H4 (cell line): ENCODE measurements at regions not wholly inside any gene's neighbourhood (a gene's known extent, or its start where the extent isn't known, plus 50 kb on each side); places are given as distances from the start of the nearest gene placed in this dataset.
"Not testable (repeated sequence)": the region's sequence is repeated elsewhere in the genome, so short reads cannot be mapped to it uniquely, and the experiment has no call there.

Source experiments
- DNase-seq: peaks from one replicate; pipeline ENCODE4 v3.0.0-alpha.2; 2015; ENCODE audit warnings: low spot score

DNA sequence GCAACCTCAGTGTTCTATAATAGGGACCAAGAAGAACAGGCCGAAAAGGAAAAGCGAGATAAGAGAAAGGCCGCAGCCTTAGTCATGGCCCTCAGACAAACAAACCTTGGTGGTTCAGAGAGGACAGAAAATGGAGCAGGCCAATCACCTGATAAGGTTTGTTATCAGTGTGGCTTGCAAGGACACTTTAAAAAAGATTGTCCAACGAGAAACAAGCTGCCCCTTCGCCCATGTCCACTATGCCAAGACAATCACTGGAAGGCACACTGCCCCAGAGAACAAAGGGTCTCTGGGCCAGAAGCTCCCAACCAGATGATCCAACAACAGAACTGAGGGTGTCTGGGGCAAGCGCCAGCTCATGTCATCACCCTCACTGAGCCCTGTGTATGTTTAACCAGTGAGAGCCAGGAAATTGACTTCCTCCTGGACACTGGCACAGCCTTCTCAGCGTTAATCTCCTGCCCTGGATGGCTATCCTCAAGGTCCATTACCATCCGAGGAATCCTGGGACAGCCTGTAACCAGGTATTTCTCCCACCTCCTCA, 334.8 kb upstream of the SLITRK5 start:
- DNase-seq = not testable (repeated sequence)

DNA sequence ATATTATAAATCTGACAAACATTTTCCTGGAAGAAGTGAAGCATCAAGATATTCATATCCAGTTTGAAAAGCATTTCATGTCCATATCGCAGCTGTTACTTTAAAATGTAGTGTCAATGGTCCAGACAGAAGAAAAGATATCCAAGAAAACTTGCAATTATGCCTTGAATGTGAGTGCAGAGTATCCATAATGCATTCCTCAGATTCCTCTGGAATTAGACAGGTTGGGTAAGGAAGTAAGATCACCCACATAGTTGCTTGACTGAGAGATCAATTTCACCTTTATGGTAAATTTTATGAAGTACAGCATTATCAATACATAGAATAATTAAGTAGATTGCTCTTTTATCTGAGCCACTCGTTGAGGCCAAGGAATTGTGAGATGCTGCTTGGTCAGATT, 327.0 kb upstream of the SLITRK5 start:
- DNase-seq = no peak

DNA sequence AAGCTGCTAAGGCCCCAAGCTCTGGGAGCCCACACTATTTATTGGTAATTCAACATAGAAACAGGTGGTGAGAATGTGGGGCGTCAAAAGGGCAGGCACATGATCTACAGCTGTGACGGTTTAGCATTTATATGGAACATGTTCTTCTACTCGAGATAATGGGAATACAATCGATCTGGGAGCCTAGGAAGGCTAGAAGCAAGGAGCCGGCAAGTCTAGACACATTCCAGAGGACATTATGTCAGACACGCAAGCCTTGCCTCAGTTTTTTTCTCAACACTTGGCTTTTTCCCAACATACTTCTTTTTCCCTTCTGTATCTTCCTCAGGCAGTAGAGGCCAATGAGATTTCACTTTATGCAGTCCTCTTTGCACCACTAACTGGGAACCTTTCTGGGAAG, 315.7 kb upstream of the SLITRK5 start:
- DNase-seq = no peak

DNA sequence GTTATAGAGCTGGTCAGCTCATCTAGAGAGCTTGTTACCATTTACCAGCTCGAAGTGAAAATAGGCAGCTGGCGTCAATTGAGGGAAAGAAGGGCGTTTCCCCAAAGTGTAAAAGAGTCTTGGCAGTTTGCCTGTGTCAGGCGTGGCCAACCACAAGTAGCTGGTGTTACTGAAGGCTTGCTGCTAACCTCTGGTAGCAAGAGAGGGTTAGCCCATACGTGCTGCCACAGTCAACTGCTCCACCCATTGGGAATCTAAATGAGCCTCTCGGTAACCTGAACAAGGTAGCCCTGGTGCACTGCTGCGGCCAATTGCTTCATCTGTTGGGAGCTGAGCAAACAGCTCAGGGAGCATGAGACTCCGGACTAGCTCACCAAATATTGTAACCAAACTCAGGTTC, 314.9 kb upstream of the SLITRK5 start:
- DNase-seq = peak; percentile 9

DNA sequence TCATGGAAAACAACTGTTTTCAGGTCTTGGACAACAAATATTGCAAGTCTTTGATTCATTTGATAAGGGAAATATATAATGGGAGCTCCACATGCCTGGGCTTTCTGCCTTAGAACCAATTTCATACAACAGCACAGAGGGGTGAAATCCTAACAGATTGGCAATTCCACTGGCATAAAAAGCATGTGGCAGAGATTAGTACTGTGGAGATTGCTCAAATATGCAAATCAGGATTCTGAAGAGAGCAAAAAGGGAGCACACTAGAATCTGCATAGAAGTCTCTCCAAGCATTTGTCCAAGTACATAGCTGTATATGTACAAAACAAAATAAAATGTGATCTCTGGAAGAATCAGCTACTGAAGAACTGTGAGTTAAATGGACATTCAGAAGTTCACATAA, 312.9 kb upstream of the SLITRK5 start:
- no peak for DNase-seq

DNA sequence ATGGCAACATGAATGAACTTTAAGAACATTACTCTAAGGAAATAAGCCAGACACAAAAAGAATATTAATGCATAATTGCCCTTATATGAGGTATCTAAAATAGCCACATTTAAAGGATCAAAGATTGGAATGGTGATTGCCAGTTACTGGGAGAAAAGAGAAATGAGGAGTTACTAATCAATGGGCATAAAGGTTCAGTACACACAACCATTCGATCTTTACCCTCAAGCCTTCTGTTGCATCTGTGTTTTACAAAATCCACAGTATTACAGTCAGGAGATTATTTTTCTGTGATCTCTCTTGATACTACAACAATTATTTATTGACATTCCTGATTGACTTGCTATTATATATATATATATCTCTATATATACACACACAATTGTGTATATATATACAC, 310.0 kb upstream of the SLITRK5 start:
- no peak for DNase-seq

DNA sequence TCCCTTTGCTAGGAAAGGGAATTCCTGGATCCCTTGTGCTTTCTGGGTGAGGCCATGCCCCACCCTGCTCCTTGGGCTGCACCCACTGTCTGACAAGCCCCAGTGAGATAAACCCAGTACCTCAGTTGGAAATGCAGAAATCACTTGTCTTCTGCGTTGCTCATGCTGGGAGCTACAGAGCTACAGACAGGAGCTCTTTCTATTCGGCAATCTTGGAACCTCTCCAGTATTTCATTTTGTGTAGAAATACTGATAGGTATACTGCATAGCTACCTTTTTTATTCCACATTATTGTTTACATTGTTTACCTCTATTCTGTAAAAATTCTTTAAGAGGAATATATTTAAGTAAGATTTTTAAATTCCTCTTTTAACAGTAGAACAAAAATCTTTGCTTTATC, 302.5 kb upstream of the SLITRK5 start:
- DNase-seq = no peak

DNA sequence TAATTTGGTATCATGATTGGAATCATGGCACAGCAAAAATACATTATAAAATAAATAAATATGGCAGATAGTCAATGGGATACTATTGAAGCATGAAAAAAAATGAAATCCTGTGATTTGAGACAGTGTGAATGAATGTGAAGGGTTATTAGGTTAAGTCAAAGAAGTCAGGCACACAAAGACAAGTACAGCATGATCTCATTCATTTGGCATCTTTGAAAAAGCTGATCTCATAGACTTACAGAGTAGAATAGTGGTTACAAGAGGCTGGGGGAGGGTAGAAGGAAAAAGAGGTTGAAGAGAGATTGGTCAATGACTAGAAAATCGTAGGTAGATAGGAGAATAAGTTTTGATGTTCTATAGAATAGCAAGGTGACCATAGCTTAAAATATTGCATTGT, 295.1 kb upstream of the SLITRK5 start:
- no peak for DNase-seq

DNA sequence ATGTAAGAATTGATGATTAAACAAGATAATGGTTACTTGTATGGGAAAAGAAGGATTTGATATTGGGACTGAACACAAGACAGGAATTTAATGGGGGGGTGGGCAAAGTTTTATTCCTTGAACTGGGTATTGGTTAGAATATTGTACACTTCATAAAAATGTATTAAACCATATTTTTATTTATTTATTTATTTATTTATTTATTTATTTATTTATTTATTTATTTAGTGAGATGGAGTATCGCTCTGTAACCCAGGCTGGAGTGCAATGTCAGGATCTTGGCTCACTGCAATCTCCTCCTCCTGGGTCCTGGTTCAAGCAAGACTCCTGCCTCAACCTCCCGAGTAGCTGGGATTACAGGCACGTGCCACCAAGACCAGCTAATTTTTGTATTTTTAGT, 287.1 kb upstream of the SLITRK5 start:
- DNase-seq = no peak

DNA sequence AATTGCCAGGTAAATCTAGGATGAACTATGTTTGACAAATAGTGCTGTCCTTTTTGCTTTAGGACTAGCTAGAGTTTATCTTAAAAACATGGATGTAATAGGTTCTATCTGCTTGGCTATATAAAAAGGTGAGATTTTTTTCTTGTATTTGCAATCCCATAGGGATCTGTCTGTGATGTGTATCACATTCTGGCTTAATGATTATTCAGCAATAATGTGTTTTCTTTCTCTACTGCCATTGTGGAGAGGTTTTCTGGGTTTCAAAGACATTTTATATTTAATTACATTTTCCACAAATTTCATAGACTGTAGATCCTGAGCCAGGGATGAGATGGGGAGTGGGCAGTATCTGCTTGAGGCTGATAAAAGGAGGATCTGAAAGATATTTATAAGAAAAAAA, 277.8 kb upstream of the SLITRK5 start:
- no peak for DNase-seq

DNA sequence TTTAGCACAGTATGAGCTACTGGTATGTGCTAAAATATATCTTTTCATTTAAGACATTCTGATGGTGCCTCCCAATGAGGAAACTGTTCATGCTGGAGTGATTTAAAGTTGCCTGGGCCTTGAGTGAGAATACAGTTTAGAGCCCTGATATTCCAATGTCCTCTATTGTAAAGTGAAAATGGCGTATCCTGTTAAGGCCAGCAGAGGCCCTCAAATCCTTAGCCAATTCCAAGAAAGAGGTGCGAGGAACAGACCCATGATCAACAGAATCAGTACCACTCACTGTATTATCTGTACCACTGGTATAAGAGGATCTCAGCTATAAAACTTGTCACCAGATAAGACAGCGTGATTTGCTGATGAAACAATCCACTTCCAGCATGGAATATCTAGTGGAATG, 273.1 kb upstream of the SLITRK5 start:
- no peak for DNase-seq

DNA sequence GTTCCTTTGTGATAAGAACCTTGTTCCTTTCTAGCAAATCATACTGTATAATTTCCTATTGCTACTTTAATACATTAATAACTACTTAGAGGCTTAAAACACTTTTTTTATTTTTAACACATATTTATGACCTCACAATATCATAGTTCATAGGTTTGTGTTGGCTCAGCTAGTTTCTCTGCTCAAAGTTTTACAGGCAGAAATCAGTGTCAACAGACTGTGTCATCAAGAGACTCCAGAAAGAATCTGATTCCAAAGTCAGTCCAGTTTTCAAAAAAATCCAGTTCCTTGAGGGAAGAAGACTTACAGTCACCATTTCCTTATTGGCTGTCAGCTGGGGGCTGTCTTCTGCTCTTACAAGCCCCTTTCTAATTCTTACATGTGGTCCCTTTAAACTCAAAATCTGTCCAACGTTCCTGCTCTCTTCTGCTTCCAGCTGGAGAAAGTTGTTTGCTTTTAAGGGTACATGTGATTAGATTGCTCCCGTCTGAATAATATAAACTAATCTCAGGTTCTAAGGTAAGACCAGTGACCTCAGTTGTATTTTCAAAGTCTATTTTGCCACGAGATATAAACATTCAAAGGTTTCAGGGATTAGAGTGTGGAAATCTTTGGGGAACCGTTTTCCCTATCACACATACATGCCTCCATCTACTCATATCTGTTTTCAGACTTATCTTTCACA, 267.3 kb upstream of the SLITRK5 start:
- DNase-seq = no peak

DNA sequence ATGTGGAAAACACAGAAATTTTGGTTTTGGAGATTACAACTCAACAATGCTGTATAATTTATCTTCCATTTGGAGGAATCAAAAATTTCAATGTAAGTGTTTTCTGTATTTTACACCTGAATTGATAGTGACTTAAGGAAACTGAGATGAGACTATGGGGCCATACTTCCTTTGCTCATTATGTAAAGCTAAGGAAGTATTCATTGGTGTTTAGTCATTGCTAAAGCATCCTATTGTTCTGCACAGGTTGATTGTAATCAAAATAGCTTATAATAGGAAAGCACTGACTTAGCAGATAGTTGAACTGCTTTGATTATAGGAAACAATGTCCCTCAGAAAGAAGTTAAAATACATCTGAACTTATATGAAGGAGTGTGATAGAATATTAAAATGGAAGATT, 244.4 kb upstream of the SLITRK5 start:
- no peak for DNase-seq

DNA sequence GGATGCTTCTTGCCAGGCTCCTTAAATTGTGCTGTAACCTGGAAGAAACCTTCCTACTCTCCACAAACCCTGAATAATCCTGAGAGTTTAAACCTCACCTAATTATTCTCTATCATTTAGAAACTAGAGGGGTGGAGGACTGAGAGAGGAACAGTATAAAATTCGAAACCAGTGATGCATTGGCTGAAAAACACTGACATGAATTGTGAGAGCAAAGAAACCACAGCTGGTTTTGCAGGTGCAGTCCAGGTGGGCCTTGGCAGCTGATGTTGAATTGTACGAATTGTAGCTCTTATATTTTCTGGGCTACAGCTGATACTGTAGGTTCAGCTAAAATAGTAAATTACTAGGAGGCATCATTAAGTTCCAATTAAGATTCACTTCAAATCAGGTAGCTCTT, 227.0 kb upstream of the SLITRK5 start:
- DNase-seq = no peak

DNA sequence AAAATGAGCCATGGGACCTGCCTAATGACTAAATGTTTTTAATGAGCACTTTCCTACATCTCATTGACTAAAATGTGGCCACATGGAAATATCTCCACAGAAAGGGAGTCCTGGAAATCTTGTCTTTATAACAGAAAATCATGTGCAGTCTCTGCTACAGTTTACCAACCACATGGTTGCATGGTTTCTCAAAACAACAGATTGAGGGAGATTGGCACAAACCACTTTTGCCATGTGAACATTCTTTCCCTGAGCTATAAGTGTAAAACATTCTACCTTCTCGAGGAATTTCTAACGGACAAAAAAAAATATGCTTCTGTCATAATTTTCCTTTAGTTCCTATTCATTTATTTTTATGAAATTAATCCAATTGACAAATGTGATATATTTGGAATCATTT, 218.9 kb upstream of the SLITRK5 start:
- DNase-seq = no peak

DNA sequence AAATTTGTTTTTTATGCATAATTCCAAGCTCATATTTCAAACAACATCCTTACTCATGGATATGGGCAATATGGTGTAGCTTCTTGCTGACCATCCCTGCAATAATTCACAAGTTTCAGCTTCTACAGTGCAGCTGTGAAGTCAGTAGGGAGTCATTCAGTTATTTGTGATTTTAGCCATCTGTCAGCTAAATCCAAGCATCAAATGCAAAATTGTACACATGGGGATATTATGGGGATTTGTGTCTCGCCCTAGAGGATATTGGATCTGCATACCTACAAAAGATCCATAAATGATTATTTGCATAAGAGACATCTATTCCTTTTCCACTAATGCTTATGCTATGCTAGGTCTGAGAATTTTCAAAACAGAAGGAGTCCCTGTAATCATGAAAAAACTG, 217.9 kb upstream of the SLITRK5 start:
- DNase-seq = no peak

DNA sequence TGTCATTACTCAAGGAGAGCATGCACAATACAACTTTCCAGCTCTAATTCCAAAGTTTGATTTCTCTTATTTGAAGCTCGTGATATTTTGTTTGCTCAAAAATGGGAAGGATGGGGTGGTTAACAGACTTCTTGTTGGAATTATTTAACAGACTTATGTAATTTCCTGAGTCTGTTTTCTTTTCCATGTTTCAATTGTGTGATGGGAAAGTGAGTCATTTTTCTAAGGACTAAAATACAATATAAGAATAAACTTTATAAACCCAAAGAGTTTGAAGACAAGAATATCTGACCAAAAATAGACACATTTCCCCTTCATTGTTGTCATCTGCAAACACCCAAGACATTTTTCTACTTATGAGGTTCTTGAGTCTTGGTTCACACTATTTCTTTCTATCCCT, 211.8 kb upstream of the SLITRK5 start:
- no peak for DNase-seq

DNA sequence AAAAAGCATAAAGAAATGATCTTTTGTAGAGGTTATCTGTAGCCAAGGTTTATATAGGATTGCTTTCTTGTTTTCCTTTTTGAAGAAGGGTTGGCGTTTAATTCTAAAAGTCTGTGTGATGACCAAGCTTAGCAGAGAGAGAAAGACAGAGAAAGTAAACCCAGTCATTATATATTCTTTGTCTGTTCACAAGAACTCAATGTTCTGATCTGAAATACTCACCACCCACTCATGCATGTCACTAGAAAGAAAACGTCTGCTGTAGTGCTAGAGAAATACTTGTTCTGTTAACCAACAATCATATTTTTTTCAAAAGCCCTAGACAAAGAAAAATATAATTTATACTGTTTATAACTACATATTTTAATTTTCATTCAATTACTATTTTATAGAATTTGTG, 173.7 kb upstream of the SLITRK5 start:
- no peak for DNase-seq

DNA sequence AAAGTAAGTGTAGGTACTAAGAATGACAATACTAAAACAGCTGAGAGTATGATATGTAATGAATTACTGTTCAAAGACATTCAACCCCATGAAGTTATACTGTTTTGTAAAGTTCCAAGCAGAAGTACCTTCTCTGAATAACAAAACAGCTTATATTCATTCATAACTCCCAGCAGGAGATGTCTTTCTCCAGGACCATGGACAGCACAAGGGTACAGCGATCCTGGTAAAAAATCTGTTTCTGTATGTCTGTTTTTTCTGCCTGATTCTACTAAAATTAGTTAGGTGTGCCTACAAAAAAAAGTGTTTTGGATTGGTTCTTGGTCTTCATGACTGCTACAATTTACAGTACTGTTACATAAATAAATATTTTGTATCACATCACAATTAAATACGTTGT, 172.5 kb upstream of the SLITRK5 start:
- DNase-seq = no peak

DNA sequence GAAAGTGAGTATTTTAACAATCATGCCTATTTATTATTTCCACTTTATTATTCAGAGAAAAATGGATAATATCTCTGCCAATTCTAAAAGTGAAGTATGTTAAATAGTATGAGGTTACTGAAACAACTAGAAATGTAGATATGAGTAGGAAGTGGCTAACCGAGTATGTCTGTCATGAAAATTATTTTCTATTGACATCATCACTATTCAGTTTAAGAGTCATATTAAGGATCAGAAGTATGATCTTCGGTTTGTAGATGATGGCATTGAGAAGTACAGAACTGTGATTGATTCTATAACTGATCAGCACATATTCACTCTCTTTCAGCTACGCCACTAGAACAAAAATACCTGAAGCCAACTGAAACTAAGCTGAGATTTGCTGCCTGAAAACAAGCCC, 146.4 kb upstream of the SLITRK5 start:
- DNase-seq = no peak

DNA sequence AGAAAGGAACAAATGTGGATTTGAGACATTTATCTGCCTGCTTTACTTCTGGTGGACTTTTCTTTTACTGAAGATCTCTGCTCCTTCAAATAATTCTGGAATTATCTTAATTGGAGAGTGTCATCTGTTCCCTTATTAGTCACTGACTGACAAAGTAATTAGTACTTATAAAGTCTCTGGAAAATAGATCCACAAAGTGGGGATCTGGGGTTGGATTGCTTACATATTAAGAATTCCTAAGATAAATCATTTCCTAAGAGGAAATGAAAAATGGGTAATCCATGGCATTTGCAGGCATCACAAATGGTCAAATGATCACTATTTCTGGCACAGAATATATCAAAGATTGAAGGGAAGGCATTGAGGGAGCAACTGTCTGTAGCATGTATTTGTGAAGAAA, 137.4 kb upstream of the SLITRK5 start:
- no peak for DNase-seq

DNA sequence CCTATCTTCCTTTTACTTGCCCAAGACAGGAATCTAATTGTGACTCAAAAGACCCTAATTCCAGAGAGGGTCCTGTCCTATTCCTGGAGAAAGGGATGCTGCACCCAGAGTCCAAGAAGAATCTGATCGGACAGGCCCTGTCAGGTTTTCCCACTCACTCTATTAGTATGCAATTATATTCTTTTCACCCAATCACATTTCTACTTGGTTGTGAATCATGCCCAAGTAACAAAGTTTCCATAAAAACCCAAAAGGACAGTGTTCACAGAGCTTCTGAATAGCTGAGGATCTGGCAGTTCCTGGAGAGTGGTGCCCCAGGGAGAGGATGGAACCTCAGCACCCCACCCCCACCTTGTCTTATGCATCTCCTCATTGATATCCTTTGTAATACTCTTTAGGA, 135.3 kb upstream of the SLITRK5 start:
- DNase-seq = no peak

DNA sequence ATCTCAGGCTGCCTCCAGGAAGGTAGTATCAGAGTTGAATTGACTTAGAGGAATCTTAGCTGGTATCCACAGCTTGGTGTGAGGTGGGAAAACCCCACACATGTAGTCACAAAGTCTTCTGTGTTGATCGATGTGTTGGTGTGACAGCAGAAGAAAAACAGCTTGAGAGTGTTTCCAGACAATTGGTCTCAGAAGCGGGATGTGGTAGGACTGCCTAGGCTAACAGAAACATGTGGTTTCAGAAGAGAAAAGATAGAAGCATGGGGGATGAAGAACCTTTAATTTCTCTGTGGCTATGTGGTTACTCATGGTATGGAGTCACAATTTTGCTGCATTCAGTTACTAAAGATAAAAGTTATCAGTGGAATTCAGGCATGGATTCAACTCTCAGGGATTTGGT, 134.7 kb upstream of the SLITRK5 start:
- peak; percentile 7 for DNase-seq

DNA sequence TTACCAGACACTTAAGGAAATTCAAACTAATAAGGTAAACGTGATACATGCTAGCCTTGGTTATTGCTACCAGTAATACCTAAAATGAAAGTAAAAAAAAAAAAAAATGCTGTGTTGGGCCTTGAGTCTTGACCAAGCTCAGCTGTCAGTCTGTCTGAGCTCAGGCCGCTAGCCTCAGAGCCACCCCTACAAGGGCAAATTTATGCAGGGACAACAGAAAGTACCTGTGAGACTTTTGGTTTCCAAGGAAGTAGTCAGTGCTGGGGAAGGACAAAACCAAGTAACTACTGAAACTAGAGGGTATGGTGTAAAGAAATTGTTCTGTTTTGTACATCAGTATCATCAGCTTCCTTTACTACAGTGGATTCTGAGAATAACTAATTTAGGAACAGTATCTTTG, 134.3 kb upstream of the SLITRK5 start:
- DNase-seq = no peak
